GM20000 (cell line): ENCODE measurements at regions not wholly inside any gene's neighbourhood (a gene's known extent, or its start where the extent isn't known, plus 50 kb on each side); places are given as distances from the start of the nearest gene placed in this dataset.

ENCODE experiments used
- DNase-seq: peaks from one replicate; pipeline ENCODE4 v3.0.0; 2012; ENCODE audit warnings: low spot score
- CTCF ChIP-seq: IDR thresholded peaks from 2 replicates; pipeline ENCODE4 v1.5.1; 2012; ENCODE audit warnings: mild to moderate bottlenecking, control low read depth; ENCODE audit errors: extremely low read depth, missing control alignments

GRCh38 chr2:147068071-147068470, 776.8 kb upstream of the ACVR2A start:
- TF ChIP-seq CTCF, result no peak
- no peak for DNase-seq

- no peak for DNase-seq
- no peak for TF ChIP-seq CTCF
Measured at GRCh38 chr2:147067136-147067535, 777.7 kb upstream of the ACVR2A start.

GRCh38 chr2:147062073-147062472, 782.8 kb upstream of the ACVR2A start:
- no peak for TF ChIP-seq CTCF
- no peak for DNase-seq

GRCh38 chr2:147061269-147061668, 783.6 kb upstream of the ACVR2A start:
- no peak for TF ChIP-seq CTCF
- DNase-seq, result no peak

GRCh38 chr2:147057892-147058490, 786.8 kb upstream of the ACVR2A start:
- no peak for TF ChIP-seq CTCF

GRCh38 chr2:147051814-147052213, 793.0 kb upstream of the ACVR2A start:
- no peak for DNase-seq
- TF ChIP-seq CTCF, result no peak

More at GRCh38 chr2:147057892-147058490, 786.8 kb upstream of the ACVR2A start:
- no peak for DNase-seq

- no peak for DNase-seq
- TF ChIP-seq CTCF, result no peak
Measured at GRCh38 chr2:147051248-147051647, 793.6 kb upstream of the ACVR2A start.
